ENCODE measurements at regions not wholly inside any gene's neighbourhood (a gene's known extent, or its start where the extent isn't known, plus 50 kb on each side); places are given as distances from the start of the nearest gene placed in this dataset.

GRCh38 chr1:113321771-113322387, 68.4 kb upstream of the MAGI3 start:
- no peak for TF ChIP-seq CTCF (conservative IDR thresholded peaks at IDR 0.05 in 1 of 2, IDR thresholded peaks at IDR 0.05 in 1 of 2; ENCODE audit: extremely low read depth in 1 of 2, insufficient read depth in 1 of 2, low read depth in 1 of 2, low read length in 2 of 2)
- TF ChIP-seq EZH2 (IDR thresholded peaks at IDR 0.05; ENCODE audit: borderline replicate concordance, low read length) = no peak

Measured in mammary epithelial cell (primary cell).